Suprapubic skin (tissue), 4 donors: ENCODE measurements at regions not wholly inside any gene's neighbourhood (a gene's known extent, or its start where the extent isn't known, plus 50 kb on each side); places are given as distances from the start of the nearest gene placed in this dataset.

Experiments used
- CTCF ChIP-seq, 2 donors: fragments of 200-600 bp in 1 of 2; fragments of 450-650 bp in 1 of 2; sonication (generic) in 1 of 2; IDR thresholded peaks; one replicate each; pipeline ENCODE4 v1.5.1; 2016 to 2019; ENCODE audit warnings: antibody characterized with exemption in 2 of 2, mild to moderate bottlenecking in 1 of 2, moderate library complexity in 1 of 2
- EP300 ChIP-seq: sonication (generic); formaldehyde crosslinking; IDR thresholded peaks from one replicate; pipeline ENCODE4 v1.6.1; 2017; ENCODE audit warnings: antibody characterized with exemption
- POLR2A ChIP-seq, 2 donors: fragments of 450-650 bp; IDR thresholded peaks; one replicate each; pipeline ENCODE4 v1.6.1; 2017; ENCODE audit warnings: antibody characterized with exemption in 2 of 2, mild to moderate bottlenecking in 2 of 2, moderate library complexity in 2 of 2
- POLR2AphosphoS5 ChIP-seq, 3 donors: sonication (generic); formaldehyde crosslinking; IDR thresholded peaks; one replicate each; pipeline ENCODE4 v1.6.1; 2017; ENCODE audit warnings: antibody characterized with exemption in 3 of 3

DNA sequence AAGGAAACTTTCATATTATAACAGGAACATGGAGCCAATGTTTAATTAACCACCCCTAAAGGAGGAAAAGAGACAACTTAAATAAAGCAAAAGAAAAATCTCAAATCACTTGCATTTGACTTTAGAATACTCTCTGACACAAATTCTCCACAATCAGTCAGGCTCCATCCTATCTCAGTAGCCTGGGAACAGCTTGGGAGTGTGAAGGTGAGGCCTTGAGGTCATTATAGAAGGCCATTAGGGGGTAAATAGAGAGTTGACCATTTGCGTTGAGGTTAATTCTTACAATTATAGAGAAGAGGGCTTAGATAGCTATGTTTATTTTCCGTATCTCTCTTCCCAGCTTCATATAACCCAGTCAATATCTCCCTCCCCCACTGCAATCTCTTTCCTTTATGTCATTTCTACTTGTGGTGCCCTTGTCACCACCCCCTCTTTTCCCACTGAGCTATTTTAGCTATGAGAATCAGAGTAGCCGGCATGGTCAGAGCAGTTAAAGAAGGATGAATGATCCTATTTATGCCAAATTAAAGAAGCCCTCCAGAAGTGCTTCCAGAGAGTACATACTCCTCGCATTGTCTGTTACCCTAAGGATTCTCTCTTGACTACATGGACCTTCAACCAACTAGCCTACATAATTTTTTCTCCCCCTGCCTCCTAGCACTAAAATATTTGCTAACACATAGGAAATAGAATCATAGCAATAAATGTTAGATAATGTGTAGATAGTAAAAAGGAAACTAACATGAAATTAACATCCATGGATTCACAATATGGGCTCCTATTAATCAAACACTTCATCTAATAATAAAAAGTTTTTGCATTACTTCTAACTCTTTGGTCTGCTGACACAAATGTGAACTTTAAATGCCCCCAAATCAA is 135.2 kb upstream of the KRR1 start:
- TF ChIP-seq CTCF (IDR thresholded peaks at IDR 0.05) (no peak), EP300 (no peak), POLR2AphosphoS5 (IDR thresholded peaks at IDR 0.05) (no peak), POLR2A (IDR thresholded peaks at IDR 0.05) (no peak)
